Lung (tissue), 11 donors: ENCODE measurements at regions not wholly inside any gene's neighbourhood (a gene's known extent, or its start where the extent isn't known, plus 50 kb on each side); places are given as distances from the start of the nearest gene placed in this dataset.

Experiments used
- ATAC-seq: fragments of 200-7000 bp; cut with Tn5 transposase; one replicate; pipeline ENCODE4 v1.9.1; 2020; ENCODE audit warnings: moderate number of reproducible peaks; ENCODE audit not compliant: insufficient read depth, low FRiP score
- DNase-seq, 3 donors: peaks; one replicate each; pipeline ENCODE4 v3.0.0-alpha.2; 2013 to 2017
- H3K27ac ChIP-seq, 2 donors: one replicate each; pipeline ENCODE4 v1.5.1; 2013; ENCODE audit warnings: mild to moderate bottlenecking in 2 of 2, moderate library complexity in 2 of 2, control low read depth in 1 of 2, inconsistent platforms in 1 of 2, low read depth in 1 of 2, low read length in 1 of 2
- H3K27me3 ChIP-seq, 3 donors: one replicate each; pipeline ENCODE4 v1.5.1; 2013; ENCODE audit warnings: low read length in 2 of 3; ENCODE audit not compliant: control insufficient read depth in 3 of 3, insufficient read depth in 3 of 3
- H3K36me3 ChIP-seq, 4 donors: one replicate each; pipeline ENCODE4 v1.5.1; 2013; ENCODE audit warnings: low read length in 4 of 4, mild to moderate bottlenecking in 1 of 4, moderate library complexity in 1 of 4; ENCODE audit not compliant: control insufficient read depth in 4 of 4, insufficient read depth in 4 of 4
- H3K4me1 ChIP-seq, 5 donors: one replicate each; pipeline ENCODE4 v1.5.1; 2013; ENCODE audit warnings: low read length in 5 of 5, mild to moderate bottlenecking in 2 of 5, moderate library complexity in 1 of 5; ENCODE audit not compliant: control insufficient read depth in 5 of 5, insufficient read depth in 5 of 5
- H3K4me3 ChIP-seq: one replicate; pipeline ENCODE4 v1.5.1; 2013; ENCODE audit warnings: mild to moderate bottlenecking, control low read depth, moderate library complexity
- H3K9ac ChIP-seq, 2 donors: one replicate each; pipeline ENCODE4 v1.5.1; 2013; ENCODE audit warnings: low read length in 2 of 2, control low read depth in 1 of 2; ENCODE audit not compliant: insufficient read depth in 1 of 2
- H3K9me3 ChIP-seq, 4 donors: one replicate each; pipeline ENCODE4 v1.5.1; 2013; ENCODE audit warnings: low read length in 3 of 4, mild to moderate bottlenecking in 1 of 4, moderate library complexity in 1 of 4; ENCODE audit not compliant: control insufficient read depth in 4 of 4, insufficient read depth in 3 of 4
- WGBS, 2 donors: extraction: QIAGEN DNeasy Blood & Tissue Kit; methylation state at CpG; one replicate each; pipeline ENCODE4 v1.1.7; 2013; 5-methylcytosine and 5-hydroxymethylcytosine counted together
- TF ChIP-seq, protein P1 (sequence below): IDR thresholded peaks from 2 replicates; pipeline ENCODE4 v1.5.1; 2012; ENCODE audit warnings: mild to moderate bottlenecking; ENCODE audit errors: control extremely low read depth, extremely low read depth
- donor health status: control.
- donor health status: control.
- donor health status: Bipolar disorder and iron deficiency.
- donor health status: healthy.
- donor health status: DM: yes; HTN: yes; CAD: no.

DNA sequence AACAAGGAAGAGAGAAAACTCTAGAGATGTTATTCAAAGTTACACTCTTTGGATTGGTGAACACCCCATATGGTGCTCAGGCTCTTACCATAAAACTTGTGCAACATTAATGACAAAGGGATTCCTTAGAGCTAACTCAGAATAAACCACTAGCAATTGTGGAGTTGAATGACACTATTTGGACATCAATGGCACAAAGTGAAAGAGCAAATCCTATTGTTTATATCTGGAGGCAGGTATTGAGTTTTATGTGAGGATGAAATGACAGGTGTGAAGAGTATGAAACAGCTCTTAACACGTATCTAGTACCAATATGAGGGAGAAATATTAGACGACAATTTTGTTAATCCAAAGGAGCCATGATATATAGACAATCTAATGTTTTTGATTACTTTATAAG, 584.9 kb upstream of the PBX1 start:
- no peak for ATAC-seq
- WGBS, 2 donors = 84 to 88% methylated on average over 2 of the region's 2 CpGs
- TF ChIP-seq, protein P1, sequence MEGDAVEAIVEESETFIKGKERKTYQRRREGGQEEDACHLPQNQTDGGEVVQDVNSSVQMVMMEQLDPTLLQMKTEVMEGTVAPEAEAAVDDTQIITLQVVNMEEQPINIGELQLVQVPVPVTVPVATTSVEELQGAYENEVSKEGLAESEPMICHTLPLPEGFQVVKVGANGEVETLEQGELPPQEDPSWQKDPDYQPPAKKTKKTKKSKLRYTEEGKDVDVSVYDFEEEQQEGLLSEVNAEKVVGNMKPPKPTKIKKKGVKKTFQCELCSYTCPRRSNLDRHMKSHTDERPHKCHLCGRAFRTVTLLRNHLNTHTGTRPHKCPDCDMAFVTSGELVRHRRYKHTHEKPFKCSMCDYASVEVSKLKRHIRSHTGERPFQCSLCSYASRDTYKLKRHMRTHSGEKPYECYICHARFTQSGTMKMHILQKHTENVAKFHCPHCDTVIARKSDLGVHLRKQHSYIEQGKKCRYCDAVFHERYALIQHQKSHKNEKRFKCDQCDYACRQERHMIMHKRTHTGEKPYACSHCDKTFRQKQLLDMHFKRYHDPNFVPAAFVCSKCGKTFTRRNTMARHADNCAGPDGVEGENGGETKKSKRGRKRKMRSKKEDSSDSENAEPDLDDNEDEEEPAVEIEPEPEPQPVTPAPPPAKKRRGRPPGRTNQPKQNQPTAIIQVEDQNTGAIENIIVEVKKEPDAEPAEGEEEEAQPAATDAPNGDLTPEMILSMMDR = no peak
- Histone ChIP-seq H3K27ac (no peak overlapping the region), H3K36me3 (no peaks in the 10 kb centered on the region), H3K27me3 (no peaks in the 10 kb centered on the region), H3K4me3 (no peak overlapping the region), H3K9me3 (no peaks in the 10 kb centered on the region), H3K9ac (no peak overlapping the region), H3K4me1 (no peaks in the 10 kb centered on the region)
- no peak for DNase-seq

DNA sequence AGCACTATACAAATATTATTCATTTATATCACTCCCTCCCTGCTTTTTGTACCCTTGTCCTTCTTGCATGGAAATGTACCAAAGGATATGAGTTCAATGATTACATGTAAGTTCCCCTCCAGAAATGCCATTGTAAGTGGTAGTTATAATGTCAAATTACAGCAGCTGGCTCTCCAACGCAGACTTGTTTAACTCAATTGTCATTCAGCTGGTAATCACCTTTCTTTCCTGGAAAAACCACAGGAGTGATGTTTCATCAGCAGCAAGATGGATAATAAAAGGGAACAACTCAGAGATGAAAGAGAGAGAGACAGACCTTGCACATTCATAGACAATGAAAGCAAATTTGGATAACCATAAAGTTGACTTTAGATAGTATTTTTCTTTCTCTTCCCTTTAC, 578.6 kb upstream of the PBX1 start:
- H3K27ac ChIP-seq = no peak overlapping the region
- no peak overlapping the region for H3K9ac ChIP-seq
- WGBS, 2 donors = 54 to 62% methylated on average over 1 of the region's 1 CpG
- TF ChIP-seq, protein P1 = no peak
- no peaks in the 10 kb centered on the region for H3K36me3 ChIP-seq
- no peak for ATAC-seq
- H3K9me3 ChIP-seq = no peaks in the 10 kb centered on the region
- DNase-seq = no peak
- no peaks in the 10 kb centered on the region for H3K4me1 ChIP-seq
- H3K4me3 ChIP-seq = no peak overlapping the region
- no peaks in the 10 kb centered on the region for H3K27me3 ChIP-seq

DNA sequence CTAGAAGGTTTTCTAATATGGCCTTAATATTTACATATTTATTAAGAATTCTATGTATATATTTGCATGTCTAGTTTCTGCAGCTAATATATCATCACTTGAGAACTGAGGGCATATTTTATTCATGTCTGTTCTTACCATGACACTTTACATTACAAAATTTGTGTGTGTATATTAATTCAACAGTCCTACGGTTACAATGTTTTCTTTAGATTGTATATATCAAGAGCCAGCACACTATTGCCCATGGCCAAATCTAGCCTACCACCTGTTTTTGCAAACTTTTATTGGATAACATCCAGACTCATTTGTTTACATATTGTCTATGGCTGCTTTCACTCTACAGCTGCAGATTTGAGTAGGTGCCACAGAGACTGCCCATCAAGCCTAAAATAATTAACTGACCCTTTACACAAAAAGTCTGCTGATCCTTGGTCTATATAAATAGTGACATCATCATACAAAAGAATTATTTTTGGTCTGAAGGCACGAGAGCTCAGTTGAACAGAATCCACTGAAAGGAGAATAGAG, 577.4 kb upstream of the PBX1 start:
- Histone ChIP-seq H3K4me1 (no peaks in the 10 kb centered on the region), H3K4me3 (no peak overlapping the region), H3K9me3 (no peaks in the 10 kb centered on the region), H3K9ac (no peak overlapping the region), H3K36me3 (no peaks in the 10 kb centered on the region), H3K27ac (no peak overlapping the region), H3K27me3 (no peaks in the 10 kb centered on the region)
- no peak for ATAC-seq
- peak; percentile 39 to 85 (median 80) for DNase-seq
- TF ChIP-seq, protein P1 = no peak
- 51 to 77% methylated on average over 2 of the region's 2 CpGs for WGBS, 2 donors

DNA sequence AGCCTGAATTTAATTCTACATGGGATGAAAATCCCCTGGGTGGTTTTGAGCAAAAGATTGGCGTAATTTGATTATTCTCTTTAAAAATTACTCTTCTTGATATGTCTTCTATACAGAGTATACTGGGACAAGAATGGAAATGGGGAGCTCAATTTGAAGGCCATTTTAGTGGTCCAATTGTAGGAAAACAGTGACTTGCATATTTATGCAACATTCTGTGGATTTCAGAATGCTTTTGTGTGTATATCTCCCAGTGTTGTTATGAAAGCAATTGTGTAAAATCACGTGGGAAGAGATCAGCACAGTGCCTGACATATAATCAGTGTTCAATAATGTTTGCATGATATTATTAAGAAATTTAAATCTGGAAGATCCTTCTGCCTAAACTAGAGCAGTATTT, 575.9 kb upstream of the PBX1 start:
- Histone ChIP-seq H3K4me3 (no peak overlapping the region), H3K27me3 (no peaks in the 10 kb centered on the region), H3K27ac (no peak overlapping the region), H3K9me3 (no peaks in the 10 kb centered on the region), H3K36me3 (no peaks in the 10 kb centered on the region), H3K9ac (no peak overlapping the region), H3K4me1 (no peaks in the 10 kb centered on the region)
- no peak for DNase-seq
- TF ChIP-seq, protein P1 = no peak
- no peak for ATAC-seq
- WGBS, 2 donors = 80 to 83% methylated on average over 2 of the region's 2 CpGs
